Right hindlimb (tissue), 1 donor: ENCODE measurements at regions not wholly inside any gene's neighbourhood (a gene's known extent, or its start where the extent isn't known, plus 50 kb on each side); places are given as distances from the start of the nearest gene placed in this dataset.

Experiments used
- DNase-seq: peaks from one replicate; pipeline ENCODE4 v3.0.0-alpha.2; 2018

GRCh38 chrX:149992918-149993317 lies 54.6 kb upstream of the EOLA2 start:
- DNase-seq: no peak

GRCh38 chrX:149993989-149994388 lies 55.7 kb upstream of the EOLA2 start:
- DNase-seq: no peak

GRCh38 chrX:149996515-149996914 lies 58.2 kb upstream of the EOLA2 start:
- DNase-seq: no peak

- no peak for DNase-seq
Observed at GRCh38 chrX:150005027-150005426, 66.7 kb upstream of the EOLA2 start.

- no peak for DNase-seq
Observed at GRCh38 chrX:150007356-150007755, 69.1 kb upstream of the EOLA2 start.

- DNase-seq: no peak
Observed at GRCh38 chrX:150012647-150013381, 74.5 kb upstream of the EOLA2 start.

GRCh38 chrX:150014525-150014924 lies 76.2 kb upstream of the EOLA2 start:
- DNase-seq: no peak

- DNase-seq: no peak
Observed at GRCh38 chrX:150017868-150018267, 79.6 kb upstream of the EOLA2 start.

- DNase-seq: no peak
Observed at GRCh38 chrX:150018931-150019361, 80.7 kb upstream of the EOLA2 start.

GRCh38 chrX:150028692-150029091 lies 90.4 kb upstream of the EOLA2 start:
- no peak for DNase-seq

- DNase-seq: no peak
Observed at GRCh38 chrX:150032742-150033141, 94.5 kb upstream of the EOLA2 start.

- DNase-seq: no peak
Observed at GRCh38 chrX:150034788-150035187, 96.5 kb upstream of the EOLA2 start.

GRCh38 chrX:150035531-150035930 lies 97.2 kb upstream of the EOLA2 start:
- DNase-seq: no peak

GRCh38 chrX:150036181-150036580 lies 97.9 kb upstream of the EOLA2 start:
- peak; percentile 19 for DNase-seq

- DNase-seq: no peak
Observed at GRCh38 chrX:150036641-150037040, 98.3 kb upstream of the EOLA2 start.

GRCh38 chrX:150037041-150037440 lies 98.8 kb upstream of the EOLA2 start:
- no peak for DNase-seq

GRCh38 chrX:150038315-150038714 lies 100.0 kb upstream of the EOLA2 start:
- no peak for DNase-seq

- DNase-seq: no peak
Observed at GRCh38 chrX:150038986-150039599, 100.8 kb upstream of the EOLA2 start.

- no peak for DNase-seq
Observed at GRCh38 chrX:150041208-150041607, 102.9 kb upstream of the EOLA2 start.

GRCh38 chrX:150044556-150044955 lies 106.3 kb upstream of the EOLA2 start:
- DNase-seq: no peak

GRCh38 chrX:150047818-150048217 lies 109.5 kb upstream of the EOLA2 start:
- DNase-seq: no peak

- DNase-seq: no peak
Observed at GRCh38 chrX:150049647-150050046, 111.4 kb upstream of the EOLA2 start.

GRCh38 chrX:150050387-150050786 lies 112.1 kb upstream of the EOLA2 start:
- DNase-seq: no peak

- DNase-seq: no peak
Observed at GRCh38 chrX:150051096-150051495, 112.8 kb upstream of the EOLA2 start.

- DNase-seq: no peak
Observed at GRCh38 chrX:150052226-150052625, 113.9 kb upstream of the EOLA2 start.
